ENCODE measurements at regions not wholly inside any gene's neighbourhood (a gene's known extent, or its start where the extent isn't known, plus 50 kb on each side); places are given as distances from the start of the nearest gene placed in this dataset.

GRCh38 chr18:73168236-73168635, 300.4 kb upstream of the NETO1 start:
- TF ChIP-seq POLR2AphosphoS5 (IDR thresholded peaks at IDR 0.05; ENCODE audit: insufficient read depth in 1 of 2, low read depth in 1 of 2), result no peak
- no peak for TF ChIP-seq CTCF (IDR thresholded peaks at IDR 0.05)

Measured in vagina (tissue), 2 donors.